A549 (cell line): ENCODE measurements at regions not wholly inside any gene's neighbourhood (a gene's known extent, or its start where the extent isn't known, plus 50 kb on each side); places are given as distances from the start of the nearest gene placed in this dataset.

ENCODE experiments used
- BHLHE40 ChIP-seq: IDR thresholded peaks from 2 replicates; pipeline ENCODE4 v1.6.1; 2012; ENCODE audit warnings: low read depth, low read length, inconsistent platforms
- EP300 ChIP-seq, 2 experiments: fragments of >200 bp; sonication (Bioruptor Twin); formaldehyde crosslinking; IDR thresholded peaks; 2 replicates in 1 of 2; 3 replicates in 1 of 2; pipeline ENCODE4 v1.6.1; 2016 to 2017
- ESRRA ChIP-seq: fragments of 150-350 bp; IDR thresholded peaks from 2 replicates; pipeline ENCODE4 v1.6.1; 2014; ENCODE audit warnings: mild to moderate bottlenecking, low read length, borderline replicate concordance
- KDM1A ChIP-seq: fragments of 200-600 bp; sonication (generic); IDR thresholded peaks from 2 replicates; pipeline ENCODE4 v1.6.1; 2016; ENCODE audit warnings: low read depth, mild to moderate bottlenecking
- MAFK ChIP-seq: fragments of 450-650 bp; IDR thresholded peaks from 2 replicates; pipeline ENCODE4 v1.6.1; 2014; ENCODE audit not compliant: partially characterized antibody
- PHF8 ChIP-seq: fragments of 200-600 bp; sonication (generic); IDR thresholded peaks from 2 replicates; pipeline ENCODE4 v1.6.1; 2016; ENCODE audit warnings: low read depth, mild to moderate bottlenecking, antibody characterized with exemption, moderate library complexity, borderline replicate concordance
- POLR2A ChIP-seq: IDR thresholded peaks from 2 replicates; pipeline ENCODE4 v1.6.1; 2012; ENCODE audit warnings: mild to moderate bottlenecking, low read length
- TP53 ChIP-seq: fragments of 250-450 bp; sonication (Bioruptor Pico); IDR thresholded peaks from 2 replicates; pipeline ENCODE4 v1.5.0; 2021; ENCODE audit warnings: mild to moderate bottlenecking, moderate library complexity
- ZNF302 ChIP-seq: fragments of 250-450 bp; sonication (Bioruptor Pico); IDR thresholded peaks from 2 replicates; pipeline ENCODE4 v1.9.0; 2021; ENCODE audit warnings: inconsistent platforms, mild to moderate bottlenecking, moderate library complexity
- TF ChIP-seq, protein P1 (sequence below): fragments of >200 bp; sonication (Bioruptor Twin); formaldehyde crosslinking; IDR thresholded peaks from 3 replicates; pipeline ENCODE4 v1.5.1; 2016
- TF ChIP-seq, protein P2 (sequence below): fragments of 450-650 bp; IDR thresholded peaks from 2 replicates; pipeline ENCODE4 v1.6.1; 2014; ENCODE audit warnings: antibody characterized with exemption

DNA sequence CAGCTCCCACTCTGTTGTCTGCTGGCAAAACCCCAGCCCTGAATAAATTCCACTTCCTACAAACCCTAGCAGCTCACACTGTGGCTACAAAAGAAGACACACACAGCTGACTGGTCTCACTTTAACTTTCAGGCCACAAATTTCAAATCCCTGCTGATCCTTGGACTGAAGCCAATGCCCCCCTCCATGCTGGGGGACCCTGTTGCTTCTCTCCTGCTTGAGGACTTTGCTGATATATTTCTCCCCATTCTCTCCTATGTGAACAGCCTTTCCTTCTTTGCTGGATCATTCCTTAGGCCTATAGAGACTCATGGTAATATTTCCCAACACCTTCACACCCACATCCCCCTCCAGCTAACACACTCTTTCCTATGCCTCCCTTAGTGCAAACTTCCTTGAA, 79.6 kb upstream of the ADRA1B start:
- no peak for TF ChIP-seq ZNF302 (CRISPR knock-in tag)
- TF ChIP-seq, protein P1, sequence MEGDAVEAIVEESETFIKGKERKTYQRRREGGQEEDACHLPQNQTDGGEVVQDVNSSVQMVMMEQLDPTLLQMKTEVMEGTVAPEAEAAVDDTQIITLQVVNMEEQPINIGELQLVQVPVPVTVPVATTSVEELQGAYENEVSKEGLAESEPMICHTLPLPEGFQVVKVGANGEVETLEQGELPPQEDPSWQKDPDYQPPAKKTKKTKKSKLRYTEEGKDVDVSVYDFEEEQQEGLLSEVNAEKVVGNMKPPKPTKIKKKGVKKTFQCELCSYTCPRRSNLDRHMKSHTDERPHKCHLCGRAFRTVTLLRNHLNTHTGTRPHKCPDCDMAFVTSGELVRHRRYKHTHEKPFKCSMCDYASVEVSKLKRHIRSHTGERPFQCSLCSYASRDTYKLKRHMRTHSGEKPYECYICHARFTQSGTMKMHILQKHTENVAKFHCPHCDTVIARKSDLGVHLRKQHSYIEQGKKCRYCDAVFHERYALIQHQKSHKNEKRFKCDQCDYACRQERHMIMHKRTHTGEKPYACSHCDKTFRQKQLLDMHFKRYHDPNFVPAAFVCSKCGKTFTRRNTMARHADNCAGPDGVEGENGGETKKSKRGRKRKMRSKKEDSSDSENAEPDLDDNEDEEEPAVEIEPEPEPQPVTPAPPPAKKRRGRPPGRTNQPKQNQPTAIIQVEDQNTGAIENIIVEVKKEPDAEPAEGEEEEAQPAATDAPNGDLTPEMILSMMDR, result no peak
- TF ChIP-seq POLR2A, result no peak
- no peak for TF ChIP-seq EP300 (IDR thresholded peaks at IDR 0.05)
- no peak for TF ChIP-seq MAFK
- no peak for TF ChIP-seq BHLHE40
- no peak for TF ChIP-seq TP53
- TF ChIP-seq PHF8, result no peak
- no peak for TF ChIP-seq ESRRA
- no peak for TF ChIP-seq KDM1A
- TF ChIP-seq, protein P2, sequence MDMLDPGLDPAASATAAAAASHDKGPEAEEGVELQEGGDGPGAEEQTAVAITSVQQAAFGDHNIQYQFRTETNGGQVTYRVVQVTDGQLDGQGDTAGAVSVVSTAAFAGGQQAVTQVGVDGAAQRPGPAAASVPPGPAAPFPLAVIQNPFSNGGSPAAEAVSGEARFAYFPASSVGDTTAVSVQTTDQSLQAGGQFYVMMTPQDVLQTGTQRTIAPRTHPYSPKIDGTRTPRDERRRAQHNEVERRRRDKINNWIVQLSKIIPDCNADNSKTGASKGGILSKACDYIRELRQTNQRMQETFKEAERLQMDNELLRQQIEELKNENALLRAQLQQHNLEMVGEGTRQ, result no peak
